Uterus (tissue), 3 donors: ENCODE measurements at regions not wholly inside any gene's neighbourhood (a gene's known extent, or its start where the extent isn't known, plus 50 kb on each side); places are given as distances from the start of the nearest gene placed in this dataset.

Source experiments
- DNase-seq, 2 donors: peaks; one replicate each; pipeline ENCODE4 v3.0.0-alpha.2; 2019 to 2020
- H3K27ac ChIP-seq, 2 donors: fragments of 200-600 bp; sonication (generic); 1 replicate in 1 of 2; 2 replicates in 1 of 2; pipeline ENCODE4 v1.5.1; 2016 to 2018
- H3K27me3 ChIP-seq, 2 donors: fragments of 200-600 bp; sonication (generic); one replicate each; pipeline ENCODE4 v1.5.1; 2018 to 2019; ENCODE audit warnings: control low read depth in 1 of 2
- H3K36me3 ChIP-seq, 2 donors: fragments of 200-600 bp; sonication (generic); one replicate each; pipeline ENCODE4 v1.5.1; 2019; ENCODE audit warnings: control low read depth in 1 of 2
- H3K4me1 ChIP-seq, 2 donors: fragments of 200-600 bp; sonication (generic); one replicate each; pipeline ENCODE4 v1.5.1; 2018 to 2019; ENCODE audit warnings: control low read depth in 1 of 2
- H3K4me3 ChIP-seq, 2 donors: fragments of 200-600 bp; sonication (generic); 1 replicate in 1 of 2; 2 replicates in 1 of 2; pipeline ENCODE4 v1.5.1; 2018 to 2019; ENCODE audit warnings: mild to moderate bottlenecking in 1 of 2
- H3K9me3 ChIP-seq, 2 donors: fragments of 200-600 bp; sonication (generic); one replicate each; pipeline ENCODE4 v1.5.1; 2019; ENCODE audit warnings: control low read depth in 1 of 2
- POLR2A ChIP-seq, 2 donors: fragments of 450-650 bp; IDR thresholded peaks; one replicate each; pipeline ENCODE4 v1.6.1; 2016; ENCODE audit warnings: antibody characterized with exemption in 2 of 2, mild to moderate bottlenecking in 1 of 2, moderate library complexity in 1 of 2
- intact Hi-C: fragments of 100-400 bp; cut with DNase I; formaldehyde crosslinking; loops from one replicate; pipeline ENCODE4 v1.15.1; 2023; ENCODE audit warnings: low total_unique reads
- TF ChIP-seq, protein P1 (sequence below), 4 experiments: fragments of 200-600 bp in 2 of 4; fragments of 450-650 bp in 2 of 4; sonication (generic) in 2 of 4; IDR thresholded peaks; one replicate each; pipeline ENCODE4 v1.5.1; 2016 to 2019; ENCODE audit warnings: antibody characterized with exemption in 4 of 4, mild to moderate bottlenecking in 2 of 4, moderate library complexity in 1 of 4
- donor health status: DM: yes; HTN: yes; CAD: no.

DNA sequence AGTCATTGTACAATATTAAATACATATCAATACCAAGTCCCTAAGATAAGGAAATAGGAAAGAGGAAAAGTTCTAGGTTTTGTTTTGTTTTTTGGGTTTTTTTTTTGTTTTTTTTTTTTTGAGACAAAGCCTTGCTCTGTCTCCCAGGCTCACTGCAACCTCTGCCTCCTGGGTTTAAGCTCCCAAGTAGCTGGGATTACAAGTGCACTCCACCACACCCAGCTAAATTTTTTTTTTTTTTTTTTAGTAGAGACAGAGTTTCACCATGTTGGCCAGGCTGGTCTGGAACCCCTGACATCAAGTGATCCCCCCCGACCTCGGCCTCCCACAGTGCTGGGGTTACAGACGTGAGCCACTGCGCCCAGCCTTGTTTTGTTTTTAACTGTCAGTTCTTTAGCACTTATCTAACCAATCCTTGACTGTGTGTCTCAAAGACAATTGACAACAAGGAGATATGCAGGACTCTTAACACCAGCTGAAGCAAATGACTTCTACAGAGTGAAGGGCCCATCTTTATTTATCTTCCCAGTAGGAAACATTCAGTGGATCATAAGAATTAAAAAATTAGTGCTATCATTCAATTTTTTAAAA, 100.0 kb upstream of the RAP2B start:
- intact Hi-C loops: no loop called here
- no peak for DNase-seq
- Histone ChIP-seq H3K9me3 (no peaks in the 10 kb centered on the region), H3K27ac (no peak overlapping the region), H3K4me1 (no peaks in the 10 kb centered on the region), H3K27me3 (no peaks in the 10 kb centered on the region), H3K36me3 (no peaks in the 10 kb centered on the region), H3K4me3 (no peak overlapping the region)
- TF ChIP-seq, protein P1, sequence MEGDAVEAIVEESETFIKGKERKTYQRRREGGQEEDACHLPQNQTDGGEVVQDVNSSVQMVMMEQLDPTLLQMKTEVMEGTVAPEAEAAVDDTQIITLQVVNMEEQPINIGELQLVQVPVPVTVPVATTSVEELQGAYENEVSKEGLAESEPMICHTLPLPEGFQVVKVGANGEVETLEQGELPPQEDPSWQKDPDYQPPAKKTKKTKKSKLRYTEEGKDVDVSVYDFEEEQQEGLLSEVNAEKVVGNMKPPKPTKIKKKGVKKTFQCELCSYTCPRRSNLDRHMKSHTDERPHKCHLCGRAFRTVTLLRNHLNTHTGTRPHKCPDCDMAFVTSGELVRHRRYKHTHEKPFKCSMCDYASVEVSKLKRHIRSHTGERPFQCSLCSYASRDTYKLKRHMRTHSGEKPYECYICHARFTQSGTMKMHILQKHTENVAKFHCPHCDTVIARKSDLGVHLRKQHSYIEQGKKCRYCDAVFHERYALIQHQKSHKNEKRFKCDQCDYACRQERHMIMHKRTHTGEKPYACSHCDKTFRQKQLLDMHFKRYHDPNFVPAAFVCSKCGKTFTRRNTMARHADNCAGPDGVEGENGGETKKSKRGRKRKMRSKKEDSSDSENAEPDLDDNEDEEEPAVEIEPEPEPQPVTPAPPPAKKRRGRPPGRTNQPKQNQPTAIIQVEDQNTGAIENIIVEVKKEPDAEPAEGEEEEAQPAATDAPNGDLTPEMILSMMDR (IDR thresholded peaks at IDR 0.05): no peak
- no peak for TF ChIP-seq POLR2A (IDR thresholded peaks at IDR 0.05)

DNA sequence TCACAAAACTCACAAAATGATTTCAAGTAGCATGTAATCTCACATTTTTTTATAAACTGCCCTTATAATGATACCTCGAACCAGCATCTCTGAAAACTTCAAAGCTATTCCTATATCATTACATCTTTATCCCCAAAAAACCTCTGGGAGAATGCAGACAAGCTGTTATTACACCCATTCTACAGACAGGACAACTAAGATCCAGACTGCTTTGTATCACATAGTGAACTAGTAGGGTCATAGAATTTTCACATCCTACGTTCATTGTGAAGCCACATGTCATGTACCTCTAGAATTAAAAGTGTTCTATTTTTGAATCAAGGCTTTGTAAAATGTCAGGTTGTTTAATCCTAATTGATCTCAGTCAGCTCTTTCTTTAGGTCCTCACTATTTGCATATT, 98.7 kb upstream of the RAP2B start:
- Histone ChIP-seq H3K4me3 (no peak overlapping the region), H3K9me3 (no peaks in the 10 kb centered on the region), H3K27me3 (no peaks in the 10 kb centered on the region), H3K36me3 (no peaks in the 10 kb centered on the region), H3K27ac (no peak overlapping the region), H3K4me1 (no peaks in the 10 kb centered on the region)
- DNase-seq: no peak
- intact Hi-C loops: no loop called here
- no peak for TF ChIP-seq POLR2A (IDR thresholded peaks at IDR 0.05)
- TF ChIP-seq, protein P1 (IDR thresholded peaks at IDR 0.05): no peak

DNA sequence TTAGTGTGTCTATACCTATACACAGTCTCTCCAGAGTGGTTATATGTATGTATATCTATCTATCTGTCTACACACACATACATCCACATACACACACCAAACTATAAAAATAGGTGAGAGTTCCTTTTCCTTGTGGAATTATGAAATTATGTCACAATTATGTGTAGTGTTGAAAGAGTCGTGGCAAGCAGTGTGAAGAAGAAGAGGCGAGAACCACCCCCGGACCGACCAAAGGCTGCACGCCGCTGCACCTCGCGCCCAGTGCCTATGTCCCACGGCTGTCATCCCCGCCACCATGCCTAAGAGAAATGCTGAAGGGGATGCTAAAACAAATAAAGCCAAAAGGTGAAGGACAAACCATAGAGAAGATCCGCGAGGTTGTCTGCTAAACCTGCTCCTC, 95.0 kb upstream of the RAP2B start:
- Histone ChIP-seq H3K9me3 (no peaks in the 10 kb centered on the region), H3K4me3 (no peak overlapping the region), H3K27me3 (no peaks in the 10 kb centered on the region), H3K4me1 (no peaks in the 10 kb centered on the region), H3K36me3 (no peaks in the 10 kb centered on the region), H3K27ac (no peak overlapping the region)
- DNase-seq: no peak
- intact Hi-C loops: no loop called here
- TF ChIP-seq, protein P1 (IDR thresholded peaks at IDR 0.05): no peak
- no peak for TF ChIP-seq POLR2A (IDR thresholded peaks at IDR 0.05)

DNA sequence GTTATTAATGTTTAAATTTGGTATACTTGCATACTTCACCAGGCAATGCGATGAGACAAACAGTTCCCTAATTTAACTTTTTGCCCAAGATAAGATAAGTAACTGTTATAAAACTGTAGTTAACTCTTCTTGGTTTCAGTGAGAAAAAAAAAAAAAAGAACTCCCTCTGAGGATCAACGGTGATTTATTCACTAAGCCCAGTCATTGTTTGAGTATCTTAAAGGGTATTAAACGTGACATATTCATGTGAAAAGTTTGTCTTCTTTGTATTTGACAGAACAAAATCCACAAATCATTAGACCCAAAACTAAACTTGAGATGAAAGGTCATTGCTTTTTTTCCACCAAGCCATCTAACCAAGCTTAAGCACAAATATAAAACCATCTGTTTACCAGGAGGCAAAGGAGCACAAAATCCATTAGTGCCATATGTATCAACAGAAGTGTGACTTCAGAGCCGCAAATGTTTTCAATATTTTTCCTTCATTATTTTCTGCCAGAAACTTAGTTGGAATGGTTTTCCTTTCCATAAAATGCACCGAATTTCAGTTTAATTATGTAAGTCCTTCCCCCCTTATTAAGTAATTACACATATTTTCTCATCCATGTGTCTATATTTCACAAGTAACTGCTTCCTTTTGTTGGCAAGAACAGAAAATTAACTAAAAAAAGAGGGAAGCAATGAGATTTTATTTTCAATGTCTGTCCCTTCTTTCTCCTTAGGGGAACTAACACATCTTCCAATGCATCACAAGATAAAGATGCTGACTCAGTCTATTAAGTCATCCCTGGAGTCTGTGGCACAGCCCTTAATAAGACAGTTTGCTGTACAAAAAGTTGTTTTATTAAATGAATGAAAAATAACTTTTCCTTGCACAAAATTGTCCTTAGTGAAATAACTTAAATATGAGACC, 92.2 kb upstream of the RAP2B start:
- intact Hi-C loops: no loop called here
- Histone ChIP-seq H3K4me1 (no peaks in the 10 kb centered on the region), H3K4me3 (no peak overlapping the region), H3K27me3 (no peaks in the 10 kb centered on the region), H3K27ac (peak overlapping the region; percentile 4 to 37), H3K36me3 (no peaks in the 10 kb centered on the region), H3K9me3 (no peaks in the 10 kb centered on the region)
- DNase-seq: no peak
- no peak for TF ChIP-seq POLR2A (IDR thresholded peaks at IDR 0.05)
- TF ChIP-seq, protein P1 (IDR thresholded peaks at IDR 0.05): no peak

DNA sequence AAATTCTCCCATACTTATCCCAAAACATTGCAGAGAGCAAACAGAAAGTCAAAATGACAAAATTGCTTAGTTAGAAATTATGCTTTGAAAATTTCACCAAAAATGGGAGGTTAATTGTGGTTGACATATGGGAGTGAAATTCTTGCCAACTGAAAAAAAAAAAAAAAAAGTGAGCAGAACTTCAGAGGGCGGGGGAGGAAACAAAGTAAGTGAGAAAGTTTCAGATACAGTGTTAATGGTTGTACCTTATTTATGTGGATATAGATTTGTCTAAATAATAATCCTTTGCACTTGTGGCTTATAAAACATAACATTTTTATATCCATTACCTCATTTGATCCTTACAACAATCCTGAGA, 91.5 kb upstream of the RAP2B start:
- TF ChIP-seq POLR2A (IDR thresholded peaks at IDR 0.05): no peak
- TF ChIP-seq, protein P1 (IDR thresholded peaks at IDR 0.05): no peak
- Histone ChIP-seq H3K4me1 (no peaks in the 10 kb centered on the region), H3K4me3 (no peak overlapping the region), H3K9me3 (no peaks in the 10 kb centered on the region), H3K36me3 (no peaks in the 10 kb centered on the region), H3K27ac (no peak overlapping the region), H3K27me3 (no peaks in the 10 kb centered on the region)
- no peak for DNase-seq
- intact Hi-C loops: no loop called here
